ENCODE measurements at regions not wholly inside any gene's neighbourhood (a gene's known extent, or its start where the extent isn't known, plus 50 kb on each side); places are given as distances from the start of the nearest gene placed in this dataset.

DNA sequence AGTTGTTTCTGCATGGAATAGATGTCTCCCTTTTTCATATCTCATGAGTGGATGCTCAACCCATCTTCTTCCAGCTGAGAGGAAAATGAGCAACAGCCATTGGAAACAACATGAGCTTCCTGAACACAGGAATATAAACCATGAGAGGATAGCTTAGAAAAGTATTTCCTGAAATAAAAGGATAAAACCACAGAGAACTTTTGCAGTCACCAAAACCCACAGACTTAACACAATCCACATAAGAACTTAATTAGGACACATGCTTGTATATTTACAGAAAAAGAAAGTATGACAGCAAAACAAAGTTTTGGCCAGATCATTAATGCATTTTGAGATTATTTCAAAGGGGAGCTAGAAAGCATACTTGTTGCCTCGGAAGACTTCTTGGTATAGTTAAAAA is 180.5 kb upstream of the RASGRP1 start:
- H4K20me1 ChIP-seq (ENCODE audit: insufficient read depth, low read length), result no peaks in the 10 kb centered on the region
- peaks cover 3% of the 10 kb centered on the region for H3K27me3 ChIP-seq (ENCODE audit: low read depth, low read length)
- H2AFZ ChIP-seq (ENCODE audit: low read depth, low read length), result no peak overlapping the region
- H3K9ac ChIP-seq (ENCODE audit: low read length), result no peak overlapping the region
- H3K36me3 ChIP-seq (replicated peaks; ENCODE audit: low read depth, low read length), result no peaks in the 10 kb centered on the region
- TF ChIP-seq, protein P1, sequence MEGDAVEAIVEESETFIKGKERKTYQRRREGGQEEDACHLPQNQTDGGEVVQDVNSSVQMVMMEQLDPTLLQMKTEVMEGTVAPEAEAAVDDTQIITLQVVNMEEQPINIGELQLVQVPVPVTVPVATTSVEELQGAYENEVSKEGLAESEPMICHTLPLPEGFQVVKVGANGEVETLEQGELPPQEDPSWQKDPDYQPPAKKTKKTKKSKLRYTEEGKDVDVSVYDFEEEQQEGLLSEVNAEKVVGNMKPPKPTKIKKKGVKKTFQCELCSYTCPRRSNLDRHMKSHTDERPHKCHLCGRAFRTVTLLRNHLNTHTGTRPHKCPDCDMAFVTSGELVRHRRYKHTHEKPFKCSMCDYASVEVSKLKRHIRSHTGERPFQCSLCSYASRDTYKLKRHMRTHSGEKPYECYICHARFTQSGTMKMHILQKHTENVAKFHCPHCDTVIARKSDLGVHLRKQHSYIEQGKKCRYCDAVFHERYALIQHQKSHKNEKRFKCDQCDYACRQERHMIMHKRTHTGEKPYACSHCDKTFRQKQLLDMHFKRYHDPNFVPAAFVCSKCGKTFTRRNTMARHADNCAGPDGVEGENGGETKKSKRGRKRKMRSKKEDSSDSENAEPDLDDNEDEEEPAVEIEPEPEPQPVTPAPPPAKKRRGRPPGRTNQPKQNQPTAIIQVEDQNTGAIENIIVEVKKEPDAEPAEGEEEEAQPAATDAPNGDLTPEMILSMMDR (IDR thresholded peaks at IDR 0.05; ENCODE audit: low read depth, low read length), result no peak
- no peak for TF ChIP-seq EZH2phosphoT487 (IDR thresholded peaks at IDR 0.05; ENCODE audit: low read depth)
- no peak overlapping the region for H3K4me2 ChIP-seq (ENCODE audit: low read length)
- H3K9me3 ChIP-seq (ENCODE audit: insufficient read depth, low read length), result no peaks in the 10 kb centered on the region
- no peak overlapping the region for H3K27ac ChIP-seq (ENCODE audit: low read length)
- H3K4me1 ChIP-seq (ENCODE audit: low read length), result no peaks in the 10 kb centered on the region
- no peaks in the 10 kb centered on the region for H3K79me2 ChIP-seq (ENCODE audit: low read length)
- no peak overlapping the region for H3K4me3 ChIP-seq (ENCODE audit: low read length)

DNA sequence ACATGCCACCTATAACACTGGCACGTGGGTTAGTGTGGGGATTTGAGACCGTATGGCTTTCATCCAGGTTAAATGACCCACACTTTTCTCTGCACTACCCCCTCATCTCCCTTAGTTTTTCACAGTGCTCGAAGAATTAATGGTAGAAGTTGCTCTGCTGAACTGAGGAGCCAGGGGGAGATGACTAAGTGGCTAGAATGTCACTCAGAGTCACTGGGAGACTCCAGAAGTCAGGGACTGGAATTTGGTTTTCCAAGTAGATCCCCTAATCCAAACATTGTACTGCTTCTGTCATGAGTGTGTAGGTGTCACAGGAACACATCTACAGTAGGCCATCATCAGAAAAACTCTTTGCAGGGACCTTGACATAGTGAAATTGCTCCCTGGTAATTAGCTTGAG is 181.0 kb upstream of the RASGRP1 start:
- peaks cover 3% of the 10 kb centered on the region for H3K27me3 ChIP-seq (ENCODE audit: low read depth, low read length)
- TF ChIP-seq EZH2phosphoT487 (IDR thresholded peaks at IDR 0.05; ENCODE audit: low read depth), result no peak
- TF ChIP-seq, protein P1 (IDR thresholded peaks at IDR 0.05; ENCODE audit: low read depth, low read length), result no peak
- H3K9ac ChIP-seq (ENCODE audit: low read length), result no peak overlapping the region
- no peak overlapping the region for H3K4me3 ChIP-seq (ENCODE audit: low read length)
- H2AFZ ChIP-seq (ENCODE audit: low read depth, low read length), result no peak overlapping the region
- H3K79me2 ChIP-seq (ENCODE audit: low read length), result no peaks in the 10 kb centered on the region
- no peak overlapping the region for H3K27ac ChIP-seq (ENCODE audit: low read length)
- no peaks in the 10 kb centered on the region for H3K4me1 ChIP-seq (ENCODE audit: low read length)
- H3K9me3 ChIP-seq (ENCODE audit: insufficient read depth, low read length), result no peaks in the 10 kb centered on the region
- no peaks in the 10 kb centered on the region for H4K20me1 ChIP-seq (ENCODE audit: insufficient read depth, low read length)
- no peaks in the 10 kb centered on the region for H3K36me3 ChIP-seq (replicated peaks; ENCODE audit: low read depth, low read length)
- no peak overlapping the region for H3K4me2 ChIP-seq (ENCODE audit: low read length)

DNA sequence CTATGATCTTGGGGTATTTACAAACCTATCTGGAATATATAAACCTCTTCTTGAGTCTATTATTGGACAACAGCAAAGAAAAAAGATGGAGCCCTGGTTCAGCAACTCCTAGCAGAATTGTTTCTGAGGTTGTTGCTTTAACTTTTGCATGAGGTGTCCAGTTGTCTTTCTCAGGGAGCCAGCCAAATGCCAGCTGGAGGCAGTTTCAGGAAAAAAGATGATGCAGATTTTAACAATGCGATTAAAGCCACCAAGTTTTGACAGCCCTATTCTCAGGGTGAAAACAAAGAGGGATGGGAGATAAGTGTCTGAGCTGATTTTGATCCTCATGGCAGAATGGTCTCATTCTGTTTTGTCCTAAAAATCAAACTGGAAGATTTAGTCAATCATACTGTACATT is 181.6 kb upstream of the RASGRP1 start:
- H3K79me2 ChIP-seq (ENCODE audit: low read length), result no peaks in the 10 kb centered on the region
- no peak overlapping the region for H3K4me3 ChIP-seq (ENCODE audit: low read length)
- no peaks in the 10 kb centered on the region for H4K20me1 ChIP-seq (ENCODE audit: insufficient read depth, low read length)
- H3K36me3 ChIP-seq (replicated peaks; ENCODE audit: low read depth, low read length), result no peaks in the 10 kb centered on the region
- H2AFZ ChIP-seq (ENCODE audit: low read depth, low read length), result no peak overlapping the region
- H3K4me1 ChIP-seq (ENCODE audit: low read length), result no peaks in the 10 kb centered on the region
- no peak overlapping the region for H3K27ac ChIP-seq (ENCODE audit: low read length)
- TF ChIP-seq EZH2phosphoT487 (IDR thresholded peaks at IDR 0.05; ENCODE audit: low read depth), result no peak
- TF ChIP-seq, protein P1 (IDR thresholded peaks at IDR 0.05; ENCODE audit: low read depth, low read length), result no peak
- H3K4me2 ChIP-seq (ENCODE audit: low read length), result no peak overlapping the region
- peaks cover 3% of the 10 kb centered on the region for H3K27me3 ChIP-seq (ENCODE audit: low read depth, low read length)
- H3K9ac ChIP-seq (ENCODE audit: low read length), result no peak overlapping the region
- no peaks in the 10 kb centered on the region for H3K9me3 ChIP-seq (ENCODE audit: insufficient read depth, low read length)

DNA sequence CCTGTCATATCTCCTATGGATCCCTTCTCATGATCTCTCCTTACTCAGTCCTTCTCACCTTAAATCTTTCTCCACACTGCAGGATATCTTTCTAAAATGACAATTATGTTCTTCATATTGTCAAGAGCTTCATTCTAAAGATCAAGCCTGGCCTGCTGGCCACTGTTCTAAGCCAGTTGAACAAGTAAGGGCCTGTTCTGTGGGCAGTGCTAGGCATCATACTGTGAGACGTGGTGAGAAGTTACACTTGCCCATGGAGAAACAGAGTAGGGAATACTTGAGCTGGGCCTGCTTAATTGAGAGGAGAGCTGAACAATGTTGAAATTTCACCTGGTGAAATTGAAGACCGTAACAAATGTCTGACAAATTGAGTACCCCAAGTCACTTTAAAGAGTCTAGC is 184.1 kb upstream of the RASGRP1 start:
- no peak overlapping the region for H3K4me2 ChIP-seq (ENCODE audit: low read length)
- no peak overlapping the region for H3K4me3 ChIP-seq (ENCODE audit: low read length)
- no peaks in the 10 kb centered on the region for H4K20me1 ChIP-seq (ENCODE audit: insufficient read depth, low read length)
- H3K27me3 ChIP-seq (ENCODE audit: low read depth, low read length), result peaks cover 3% of the 10 kb centered on the region
- no peak overlapping the region for H3K9ac ChIP-seq (ENCODE audit: low read length)
- no peaks in the 10 kb centered on the region for H3K9me3 ChIP-seq (ENCODE audit: insufficient read depth, low read length)
- no peak overlapping the region for H3K27ac ChIP-seq (ENCODE audit: low read length)
- no peaks in the 10 kb centered on the region for H3K4me1 ChIP-seq (ENCODE audit: low read length)
- no peak overlapping the region for H2AFZ ChIP-seq (ENCODE audit: low read depth, low read length)
- H3K79me2 ChIP-seq (ENCODE audit: low read length), result no peaks in the 10 kb centered on the region
- TF ChIP-seq, protein P1 (IDR thresholded peaks at IDR 0.05; ENCODE audit: low read depth, low read length), result no peak
- TF ChIP-seq EZH2phosphoT487 (IDR thresholded peaks at IDR 0.05; ENCODE audit: low read depth), result no peak
- no peaks in the 10 kb centered on the region for H3K36me3 ChIP-seq (replicated peaks; ENCODE audit: low read depth, low read length)

Data from OCI-LY3 (cell line).